GM06990 (cell line): ENCODE measurements at regions not wholly inside any gene's neighbourhood (a gene's known extent, or its start where the extent isn't known, plus 50 kb on each side); places are given as distances from the start of the nearest gene placed in this dataset.

ENCODE experiments used
- DNase-seq: peaks from one replicate; pipeline ENCODE4 v3.0.0-alpha.2; 2011; ENCODE audit not compliant: insufficient read length; ENCODE audit errors: extremely low read depth
- H3K27me3 ChIP-seq: replicated peaks from 2 replicates; pipeline ENCODE4 v1.6.0; 2011; ENCODE audit warnings: low read length; ENCODE audit not compliant: control insufficient read depth, insufficient read depth
- H3K36me3 ChIP-seq: 2 replicates; pipeline ENCODE4 v1.5.1; 2011; ENCODE audit warnings: low read length; ENCODE audit not compliant: control insufficient read depth, insufficient read depth
- H3K4me3 ChIP-seq: replicated peaks from 2 replicates; pipeline ENCODE4 v1.5.1; 2011; ENCODE audit warnings: low read depth, mild to moderate bottlenecking, control low read depth, low read length
- TF ChIP-seq, protein P1 (sequence below): IDR thresholded peaks from 2 replicates; pipeline ENCODE4 v1.5.1; 2011; ENCODE audit warnings: low read length, control low read depth, mild to moderate bottlenecking, inconsistent platforms; ENCODE audit not compliant: insufficient read depth, poor library complexity, severe bottlenecking

DNA sequence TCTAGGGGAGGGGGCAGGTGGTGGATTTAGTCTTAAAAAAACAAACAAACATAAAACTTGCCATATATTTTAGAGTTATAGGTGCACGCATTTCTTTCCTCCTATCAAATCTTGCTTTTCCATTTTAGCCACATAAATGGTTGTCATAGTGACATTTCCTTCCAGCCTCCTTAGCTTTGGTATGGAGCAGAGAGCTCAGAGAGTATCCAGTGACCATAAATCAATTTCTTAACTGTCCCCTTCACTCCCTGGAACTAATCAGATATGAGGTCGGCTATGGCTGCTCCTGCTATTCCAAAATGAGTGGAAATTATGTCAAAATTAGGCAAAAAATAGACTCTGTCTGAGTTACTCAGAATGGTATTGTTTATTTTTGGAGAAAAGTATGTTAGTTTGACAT, 164.5 kb downstream of the EBLN2 start:
- Histone ChIP-seq H3K27me3 (no peaks in the 10 kb centered on the region), H3K4me3 (no peak overlapping the region), H3K36me3 (no peaks in the 10 kb centered on the region)
- TF ChIP-seq, protein P1, sequence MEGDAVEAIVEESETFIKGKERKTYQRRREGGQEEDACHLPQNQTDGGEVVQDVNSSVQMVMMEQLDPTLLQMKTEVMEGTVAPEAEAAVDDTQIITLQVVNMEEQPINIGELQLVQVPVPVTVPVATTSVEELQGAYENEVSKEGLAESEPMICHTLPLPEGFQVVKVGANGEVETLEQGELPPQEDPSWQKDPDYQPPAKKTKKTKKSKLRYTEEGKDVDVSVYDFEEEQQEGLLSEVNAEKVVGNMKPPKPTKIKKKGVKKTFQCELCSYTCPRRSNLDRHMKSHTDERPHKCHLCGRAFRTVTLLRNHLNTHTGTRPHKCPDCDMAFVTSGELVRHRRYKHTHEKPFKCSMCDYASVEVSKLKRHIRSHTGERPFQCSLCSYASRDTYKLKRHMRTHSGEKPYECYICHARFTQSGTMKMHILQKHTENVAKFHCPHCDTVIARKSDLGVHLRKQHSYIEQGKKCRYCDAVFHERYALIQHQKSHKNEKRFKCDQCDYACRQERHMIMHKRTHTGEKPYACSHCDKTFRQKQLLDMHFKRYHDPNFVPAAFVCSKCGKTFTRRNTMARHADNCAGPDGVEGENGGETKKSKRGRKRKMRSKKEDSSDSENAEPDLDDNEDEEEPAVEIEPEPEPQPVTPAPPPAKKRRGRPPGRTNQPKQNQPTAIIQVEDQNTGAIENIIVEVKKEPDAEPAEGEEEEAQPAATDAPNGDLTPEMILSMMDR = no peak
- DNase-seq = no peak

DNA sequence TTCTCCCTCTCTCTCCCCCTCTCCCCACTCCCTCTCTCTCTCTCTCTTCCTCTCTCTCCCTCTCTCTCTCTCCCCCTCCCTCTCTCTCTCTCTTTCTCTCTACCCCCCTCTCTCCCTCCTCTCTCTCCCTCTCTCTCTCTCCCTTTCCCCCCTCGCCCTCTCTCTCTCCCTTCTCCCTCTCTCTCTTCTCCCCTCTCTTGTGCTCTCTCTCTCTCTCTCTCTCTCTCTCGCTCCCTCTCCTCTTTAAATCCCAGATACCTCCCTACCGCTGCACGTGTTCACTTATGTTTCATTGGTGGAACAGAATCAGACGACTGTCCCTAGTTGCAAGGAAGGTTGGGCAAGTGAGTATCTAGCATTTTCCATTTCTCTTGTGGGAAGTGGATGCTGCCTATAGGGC, 166.5 kb downstream of the EBLN2 start:
- TF ChIP-seq, protein P1 = no peak
- Histone ChIP-seq H3K4me3 (no peak overlapping the region), H3K36me3 (no peaks in the 10 kb centered on the region), H3K27me3 (no peaks in the 10 kb centered on the region)
- no peak for DNase-seq

DNA sequence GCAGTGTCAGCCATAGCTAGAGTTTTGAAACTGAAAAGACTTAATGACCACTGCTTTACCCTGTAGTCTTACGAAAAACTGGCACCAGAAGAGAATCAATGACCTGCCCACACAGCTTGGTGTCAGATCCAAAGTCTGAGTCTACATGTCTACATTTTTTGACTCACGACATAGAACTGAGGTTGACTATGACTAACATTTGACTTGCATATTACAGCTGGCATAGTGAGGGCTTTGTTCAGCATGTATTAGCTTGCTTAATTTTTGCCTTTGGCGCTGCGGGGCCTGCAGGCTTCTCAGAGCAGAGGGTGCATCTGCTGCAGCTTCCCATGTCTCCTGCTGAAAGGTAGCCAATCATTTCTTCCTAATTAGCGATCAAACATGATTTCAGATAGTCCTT, 167.0 kb downstream of the EBLN2 start:
- TF ChIP-seq, protein P1 = no peak
- Histone ChIP-seq H3K27me3 (peaks cover 1% of the 10 kb centered on the region), H3K4me3 (no peak overlapping the region), H3K36me3 (no peaks in the 10 kb centered on the region)
- DNase-seq = no peak

DNA sequence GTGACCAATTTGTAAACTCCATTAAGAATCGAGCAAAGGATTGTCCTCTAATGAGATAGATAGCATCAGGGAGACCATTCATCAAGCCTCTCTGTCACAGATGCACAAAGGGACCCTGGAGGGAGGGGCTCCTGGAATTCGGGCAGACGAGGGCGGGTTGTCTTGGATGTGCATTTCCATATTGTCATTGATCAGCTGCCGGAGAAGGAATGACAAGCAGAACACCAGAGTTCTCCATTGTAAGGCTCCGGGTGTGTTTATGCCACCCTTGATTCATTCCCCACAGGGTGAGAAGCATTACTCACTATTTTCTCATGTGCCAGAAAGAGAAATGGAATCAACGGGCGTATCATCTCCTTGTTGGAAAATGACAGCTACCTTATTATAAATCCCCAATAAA, 167.5 kb downstream of the EBLN2 start:
- Histone ChIP-seq H3K36me3 (no peaks in the 10 kb centered on the region), H3K27me3 (peaks cover 1% of the 10 kb centered on the region), H3K4me3 (no peak overlapping the region)
- no peak for DNase-seq
- TF ChIP-seq, protein P1 = no peak

DNA sequence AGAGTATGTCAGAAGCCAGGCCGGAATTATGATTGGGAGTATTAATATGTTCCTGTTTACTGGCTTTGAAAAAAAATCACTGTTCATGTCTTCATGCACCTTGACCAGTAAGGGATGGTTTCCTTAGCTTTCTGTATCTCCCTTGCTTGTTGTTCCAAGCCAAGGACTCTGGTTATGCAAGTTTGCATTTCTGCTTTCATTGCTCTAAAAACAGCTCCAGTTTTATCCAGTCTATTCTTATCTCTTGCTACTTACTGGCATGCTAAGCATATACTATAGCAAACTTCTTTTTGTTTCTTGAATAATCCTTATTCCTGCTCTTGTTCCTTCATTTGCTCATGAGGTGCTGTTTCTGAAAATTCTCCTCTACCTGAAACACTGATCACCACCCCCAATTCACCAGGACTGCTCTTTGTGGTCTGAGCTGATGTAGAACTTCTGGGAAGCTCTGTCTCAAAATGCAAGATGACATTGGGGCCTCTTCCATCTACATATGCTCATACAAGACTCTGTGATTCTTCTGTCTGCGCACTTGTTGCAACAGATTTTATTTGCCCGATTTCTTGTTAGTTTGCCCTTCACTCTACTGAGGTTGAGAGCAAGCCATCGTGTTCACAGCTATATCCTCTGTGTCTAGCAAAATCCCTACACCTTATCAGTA, 173.0 kb downstream of the EBLN2 start:
- DNase-seq = no peak
- Histone ChIP-seq H3K36me3 (no peaks in the 10 kb centered on the region), H3K27me3 (peaks cover 1% of the 10 kb centered on the region), H3K4me3 (no peak overlapping the region)
- TF ChIP-seq, protein P1 = no peak

DNA sequence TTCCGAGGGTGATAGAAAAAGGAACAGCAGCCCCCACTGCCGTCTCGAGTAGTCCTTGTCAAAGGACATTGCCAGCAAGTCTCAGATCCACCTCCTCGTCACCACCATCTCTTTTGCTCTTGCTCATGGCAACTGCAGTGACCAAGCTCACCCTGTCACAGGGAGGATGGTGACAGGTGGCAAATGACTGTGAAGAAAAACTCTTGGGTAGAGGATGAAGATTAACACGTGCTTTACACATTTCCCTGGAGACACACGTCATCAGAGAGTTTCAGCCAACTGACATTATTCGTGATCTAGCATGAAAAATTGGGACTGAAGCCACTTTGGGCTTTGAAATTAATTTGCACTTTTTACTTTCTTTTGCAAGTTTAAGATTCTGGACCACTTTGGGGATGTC, 174.3 kb downstream of the EBLN2 start:
- no peak for DNase-seq
- H3K27me3 ChIP-seq = peaks cover 1% of the 10 kb centered on the region
- TF ChIP-seq, protein P1 = no peak
- H3K36me3 ChIP-seq = no peaks in the 10 kb centered on the region
- no peak overlapping the region for H3K4me3 ChIP-seq
